GM12864 (cell line): ENCODE measurements at regions not wholly inside any gene's neighbourhood (a gene's known extent, or its start where the extent isn't known, plus 50 kb on each side); places are given as distances from the start of the nearest gene placed in this dataset.

Experiments used
- DNase-seq: peaks from one replicate; pipeline ENCODE4 v3.0.0-alpha.2; 2011; ENCODE audit warnings: low read depth
- H3K4me3 ChIP-seq: 2 replicates; pipeline ENCODE4 v1.5.1; 2011; ENCODE audit warnings: mild to moderate bottlenecking, low read depth, low read length, control low read depth
- CTCF ChIP-seq: IDR thresholded peaks from 2 replicates; pipeline ENCODE4 v1.5.1; 2011; ENCODE audit warnings: low read depth, mild to moderate bottlenecking, moderate library complexity, low read length, control low read depth, inconsistent platforms; ENCODE audit errors: missing control alignments

- DNase-seq = no peak
- TF ChIP-seq CTCF = no peak
- no peak overlapping the region for H3K4me3 ChIP-seq
Measured at GRCh38 chr14:36083317-36083716, 93.2 kb downstream of the PTCSC3 start.

GRCh38 chr14:36078080-36078479, 98.4 kb downstream of the PTCSC3 start:
- no peak for DNase-seq
- no peak for TF ChIP-seq CTCF
- no peak overlapping the region for H3K4me3 ChIP-seq

- H3K4me3 ChIP-seq = no peak overlapping the region
- no peak for TF ChIP-seq CTCF
- DNase-seq = no peak
Measured at GRCh38 chr14:36076197-36076596, 100.3 kb downstream of the PTCSC3 start.

- H3K4me3 ChIP-seq = no peak overlapping the region
- no peak for DNase-seq
- TF ChIP-seq CTCF = no peak
Measured at GRCh38 chr14:36075203-36075602, 101.3 kb downstream of the PTCSC3 start.

- no peak overlapping the region for H3K4me3 ChIP-seq
- DNase-seq = no peak
- no peak for TF ChIP-seq CTCF
Measured at GRCh38 chr14:36070720-36071043, 105.8 kb downstream of the PTCSC3 start.

GRCh38 chr14:36070031-36070719, 106.3 kb downstream of the PTCSC3 start:
- no peak for DNase-seq
- TF ChIP-seq CTCF = peak; percentile 75
- H3K4me3 ChIP-seq = no peak overlapping the region

- no peak overlapping the region for H3K4me3 ChIP-seq
- peak; percentile 83 for TF ChIP-seq CTCF
- DNase-seq = no peak
Measured at GRCh38 chr14:36069535-36069900, 107.0 kb downstream of the PTCSC3 start.
